ENCODE measurements at regions not wholly inside any gene's neighbourhood (a gene's known extent, or its start where the extent isn't known, plus 50 kb on each side); places are given as distances from the start of the nearest gene placed in this dataset.
"Not testable (repeated sequence)": the region's sequence is repeated elsewhere in the genome, so short reads cannot be mapped to it uniquely, and the experiment has no call there.

- not testable (repeated sequence) for DNase-seq (ENCODE audit: low spot score)
These were observed 303.7 kb upstream of the ZC3H15 start for GRCh38 chr2:186182366-186182765.

- no peak for DNase-seq (ENCODE audit: low spot score)
These were observed 302.7 kb upstream of the ZC3H15 start for GRCh38 chr2:186183406-186183805.

GRCh38 chr2:186187854-186188253, 298.2 kb upstream of the ZC3H15 start:
- no peak for DNase-seq (ENCODE audit: low spot score)

- no peak for DNase-seq (ENCODE audit: low spot score)
These were observed 296.2 kb upstream of the ZC3H15 start for GRCh38 chr2:186189816-186190215.

- DNase-seq (ENCODE audit: low spot score): no peak
These were observed 290.4 kb upstream of the ZC3H15 start for GRCh38 chr2:186195696-186196095.

- no peak for DNase-seq (ENCODE audit: low spot score)
These were observed 288.1 kb upstream of the ZC3H15 start for GRCh38 chr2:186197955-186198354.

- DNase-seq (ENCODE audit: low spot score): no peak
These were observed 287.0 kb upstream of the ZC3H15 start for GRCh38 chr2:186199029-186199428.

GRCh38 chr2:186201371-186201770, 284.7 kb upstream of the ZC3H15 start:
- no peak for DNase-seq (ENCODE audit: low spot score)

- no peak for DNase-seq (ENCODE audit: low spot score)
These were observed 280.7 kb upstream of the ZC3H15 start for GRCh38 chr2:186205254-186205911.

- no peak for DNase-seq (ENCODE audit: low spot score)
These were observed 276.5 kb upstream of the ZC3H15 start for GRCh38 chr2:186209532-186209931.

GRCh38 chr2:186220409-186220808, 265.7 kb upstream of the ZC3H15 start:
- no peak for DNase-seq (ENCODE audit: low spot score)

GRCh38 chr2:186229265-186229664, 256.8 kb upstream of the ZC3H15 start:
- DNase-seq (ENCODE audit: low spot score): no peak

- DNase-seq (ENCODE audit: low spot score): no peak
These were observed 244.2 kb upstream of the ZC3H15 start for GRCh38 chr2:186241874-186242273.

- DNase-seq (ENCODE audit: low spot score): no peak
These were observed 231.3 kb upstream of the ZC3H15 start for GRCh38 chr2:186254759-186255158.

- no peak for DNase-seq (ENCODE audit: low spot score)
These were observed 230.2 kb upstream of the ZC3H15 start for GRCh38 chr2:186255823-186256222.

GRCh38 chr2:186256540-186256939, 229.5 kb upstream of the ZC3H15 start:
- peak; percentile 74 for DNase-seq (ENCODE audit: low spot score)

GRCh38 chr2:186263673-186264250, 222.3 kb upstream of the ZC3H15 start:
- no peak for DNase-seq (ENCODE audit: low spot score)

- no peak for DNase-seq (ENCODE audit: low spot score)
These were observed 216.5 kb upstream of the ZC3H15 start for GRCh38 chr2:186269536-186269935.

- no peak for DNase-seq (ENCODE audit: low spot score)
These were observed 212.1 kb upstream of the ZC3H15 start for GRCh38 chr2:186273953-186274352.

- DNase-seq (ENCODE audit: low spot score): no peak
These were observed 211.0 kb upstream of the ZC3H15 start for GRCh38 chr2:186274936-186275575.

GRCh38 chr2:186276909-186277308, 209.2 kb upstream of the ZC3H15 start:
- DNase-seq (ENCODE audit: low spot score): no peak

- DNase-seq (ENCODE audit: low spot score): no peak
These were observed 204.3 kb upstream of the ZC3H15 start for GRCh38 chr2:186281726-186282125.

GRCh38 chr2:186294248-186294888, 191.7 kb upstream of the ZC3H15 start:
- DNase-seq (ENCODE audit: low spot score): no peak
